ENCODE measurements at regions not wholly inside any gene's neighbourhood (a gene's known extent, or its start where the extent isn't known, plus 50 kb on each side); places are given as distances from the start of the nearest gene placed in this dataset.

- no peaks in the 10 kb centered on the region for H3K9me3 ChIP-seq
- DNase-seq (no peak), ATAC-seq (no peak)
- H3K4me1 ChIP-seq = no peaks in the 10 kb centered on the region
- TF ChIP-seq CTCF (IDR thresholded peaks at IDR 0.05) (no peak), POLR2A (IDR thresholded peaks at IDR 0.05) (no peak)
- H3K36me3 ChIP-seq (replicated peaks in 1 of 2; ENCODE audit: insufficient read depth in 1 of 2, low read depth in 2 of 2) = no peaks in the 10 kb centered on the region
- H3K4me3 ChIP-seq = no peak overlapping the region
- intact Hi-C loops (cut with DNase I) = no loop called here
- no peak overlapping the region for H3K27ac ChIP-seq
- no peaks in the 10 kb centered on the region for H3K27me3 ChIP-seq
Measured at GRCh38 chr4:18128241-18128640, 106.7 kb upstream of the LCORL start.

- no peak for TF ChIP-seq POLR2A (IDR thresholded peaks at IDR 0.05)
- no peaks in the 10 kb centered on the region for H3K27me3 ChIP-seq
- H3K27ac ChIP-seq = no peak overlapping the region
- no peaks in the 10 kb centered on the region for H3K4me1 ChIP-seq
- no peak overlapping the region for H3K4me3 ChIP-seq
- intact Hi-C loops (cut with DNase I) = no loop called here
- H3K9me3 ChIP-seq = no peaks in the 10 kb centered on the region
- WGBS, 2 donors = 39% methylated on average over 3 of the region's 3 CpGs
- DNase-seq = no peak
- no peak for ATAC-seq
- no peaks in the 10 kb centered on the region for H3K36me3 ChIP-seq (replicated peaks in 1 of 2; ENCODE audit: insufficient read depth in 1 of 2, low read depth in 2 of 2)
Measured at GRCh38 chr4:18127030-18127429, 105.5 kb upstream of the LCORL start.

- peak overlapping the region in 1 of 4 donors; percentile 28 for H3K27ac ChIP-seq
- no peak overlapping the region for H3K4me3 ChIP-seq
- intact Hi-C loops (cut with DNase I) = no loop called here
- no peaks in the 10 kb centered on the region for H3K27me3 ChIP-seq
- H3K9me3 ChIP-seq = no peaks in the 10 kb centered on the region
- 52 to 53% methylated on average over 2 of the region's 2 CpGs for WGBS, 2 donors
- H3K36me3 ChIP-seq (replicated peaks in 1 of 2; ENCODE audit: insufficient read depth in 1 of 2, low read depth in 2 of 2) = no peaks in the 10 kb centered on the region
- TF ChIP-seq CTCF (IDR thresholded peaks at IDR 0.05) (no peak), POLR2A (IDR thresholded peaks at IDR 0.05) (no peak)
- DNase-seq (peak in 1 of 4 donors; percentile 48), ATAC-seq (peak; percentile 83)
- no peaks in the 10 kb centered on the region for H3K4me1 ChIP-seq
Measured at GRCh38 chr4:18113710-18114331, 92.3 kb upstream of the LCORL start.

- Histone ChIP-seq H3K27me3 (no peaks in the 10 kb centered on the region), H3K27ac (no peak overlapping the region), H3K9me3 (no peaks in the 10 kb centered on the region), H3K36me3 (replicated peaks in 1 of 2; ENCODE audit: insufficient read depth in 1 of 2, low read depth in 2 of 2) (no peaks in the 10 kb centered on the region), H3K4me3 (no peak overlapping the region), H3K4me1 (no peaks in the 10 kb centered on the region)
- DNase-seq (no peak), ATAC-seq (no peak)
- WGBS, 2 donors = 67 to 71% methylated on average over 4 of the region's 4 CpGs
- TF ChIP-seq CTCF (IDR thresholded peaks at IDR 0.05) = no peak
- no peak for TF ChIP-seq POLR2A (IDR thresholded peaks at IDR 0.05)
- intact Hi-C loops (cut with DNase I) = no loop called here
Measured at GRCh38 chr4:18111081-18111480, 89.5 kb upstream of the LCORL start.

GRCh38 chr4:18110099-18110498, 88.5 kb upstream of the LCORL start:
- Histone ChIP-seq H3K4me3 (no peak overlapping the region), H3K27ac (no peak overlapping the region), H3K36me3 (replicated peaks in 1 of 2; ENCODE audit: insufficient read depth in 1 of 2, low read depth in 2 of 2) (no peaks in the 10 kb centered on the region), H3K27me3 (no peaks in the 10 kb centered on the region), H3K9me3 (no peaks in the 10 kb centered on the region), H3K4me1 (no peaks in the 10 kb centered on the region)
- DNase-seq = no peak
- no peak for ATAC-seq
- no peak for TF ChIP-seq POLR2A (IDR thresholded peaks at IDR 0.05)
- no peak for TF ChIP-seq CTCF (IDR thresholded peaks at IDR 0.05)
- 44 to 63% methylated on average over 6 of the region's 6 CpGs for WGBS, 2 donors
- intact Hi-C loops (cut with DNase I) = no loop called here
